ENCODE measurements at regions not wholly inside any gene's neighbourhood (a gene's known extent, or its start where the extent isn't known, plus 50 kb on each side); places are given as distances from the start of the nearest gene placed in this dataset.

GRCh38 chr17:74037320-74037719 lies 166.2 kb upstream of the RPL38 start:
- TF ChIP-seq, protein P1, sequence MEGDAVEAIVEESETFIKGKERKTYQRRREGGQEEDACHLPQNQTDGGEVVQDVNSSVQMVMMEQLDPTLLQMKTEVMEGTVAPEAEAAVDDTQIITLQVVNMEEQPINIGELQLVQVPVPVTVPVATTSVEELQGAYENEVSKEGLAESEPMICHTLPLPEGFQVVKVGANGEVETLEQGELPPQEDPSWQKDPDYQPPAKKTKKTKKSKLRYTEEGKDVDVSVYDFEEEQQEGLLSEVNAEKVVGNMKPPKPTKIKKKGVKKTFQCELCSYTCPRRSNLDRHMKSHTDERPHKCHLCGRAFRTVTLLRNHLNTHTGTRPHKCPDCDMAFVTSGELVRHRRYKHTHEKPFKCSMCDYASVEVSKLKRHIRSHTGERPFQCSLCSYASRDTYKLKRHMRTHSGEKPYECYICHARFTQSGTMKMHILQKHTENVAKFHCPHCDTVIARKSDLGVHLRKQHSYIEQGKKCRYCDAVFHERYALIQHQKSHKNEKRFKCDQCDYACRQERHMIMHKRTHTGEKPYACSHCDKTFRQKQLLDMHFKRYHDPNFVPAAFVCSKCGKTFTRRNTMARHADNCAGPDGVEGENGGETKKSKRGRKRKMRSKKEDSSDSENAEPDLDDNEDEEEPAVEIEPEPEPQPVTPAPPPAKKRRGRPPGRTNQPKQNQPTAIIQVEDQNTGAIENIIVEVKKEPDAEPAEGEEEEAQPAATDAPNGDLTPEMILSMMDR (IDR thresholded peaks at IDR 0.05), result no peak
- no peak for TF ChIP-seq POLR2A (IDR thresholded peaks at IDR 0.05)
- no peak for TF ChIP-seq EP300 (IDR thresholded peaks at IDR 0.05)
- TF ChIP-seq POLR2AphosphoS5 (IDR thresholded peaks at IDR 0.05), result no peak
